HG02623 (cell line): ENCODE measurements at regions not wholly inside any gene's neighbourhood (a gene's known extent, or its start where the extent isn't known, plus 50 kb on each side); places are given as distances from the start of the nearest gene placed in this dataset.

Source experiments
- ATAC-seq: cut with Tn5 transposase; IDR thresholded peaks from one replicate; pipeline ENCODE4 v1.9.1; 2021; ENCODE audit warnings: moderate library complexity; ENCODE audit not compliant: unreplicated experiment

DNA sequence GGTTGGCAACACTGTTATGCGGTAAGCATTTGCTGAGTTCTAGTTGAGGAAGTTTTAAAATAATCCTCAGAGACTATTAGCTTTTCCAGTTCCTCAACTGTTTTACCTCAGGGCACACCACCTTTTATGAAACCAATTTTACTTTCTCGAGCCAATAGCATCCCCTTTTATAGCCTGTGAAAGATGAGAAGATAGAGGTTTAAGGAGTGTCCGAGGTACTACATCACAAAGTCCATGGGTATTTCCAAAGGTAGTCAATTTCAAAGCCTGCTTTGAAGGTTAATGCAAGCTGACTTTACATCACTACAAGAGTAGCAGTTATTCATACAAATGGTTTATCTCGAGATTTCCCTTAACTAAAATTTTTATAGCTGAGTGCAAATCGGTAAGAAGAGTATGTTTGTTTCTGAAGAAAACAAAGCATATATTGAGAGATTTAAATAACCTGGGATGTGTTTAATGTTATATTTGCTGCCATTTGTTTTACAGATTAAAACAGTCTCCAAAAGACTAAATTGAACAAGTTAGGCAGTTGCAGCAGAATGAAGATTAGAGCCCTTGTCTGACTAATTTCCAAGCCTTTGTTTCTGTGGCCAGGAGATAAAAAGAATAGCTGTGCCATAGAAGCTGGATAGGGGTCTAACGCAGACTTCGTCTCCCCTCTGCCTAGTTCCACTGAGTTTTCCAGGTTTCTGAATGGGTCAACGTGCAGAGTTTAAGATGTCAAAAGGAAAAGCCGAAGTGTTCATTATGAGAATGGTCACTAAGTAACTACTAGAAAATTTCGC is 74.7 kb upstream of the TRPC4 start:
- no peak for ATAC-seq

GRCh38 chr13:37942929-37943328 is 73.4 kb upstream of the TRPC4 start:
- no peak for ATAC-seq

DNA sequence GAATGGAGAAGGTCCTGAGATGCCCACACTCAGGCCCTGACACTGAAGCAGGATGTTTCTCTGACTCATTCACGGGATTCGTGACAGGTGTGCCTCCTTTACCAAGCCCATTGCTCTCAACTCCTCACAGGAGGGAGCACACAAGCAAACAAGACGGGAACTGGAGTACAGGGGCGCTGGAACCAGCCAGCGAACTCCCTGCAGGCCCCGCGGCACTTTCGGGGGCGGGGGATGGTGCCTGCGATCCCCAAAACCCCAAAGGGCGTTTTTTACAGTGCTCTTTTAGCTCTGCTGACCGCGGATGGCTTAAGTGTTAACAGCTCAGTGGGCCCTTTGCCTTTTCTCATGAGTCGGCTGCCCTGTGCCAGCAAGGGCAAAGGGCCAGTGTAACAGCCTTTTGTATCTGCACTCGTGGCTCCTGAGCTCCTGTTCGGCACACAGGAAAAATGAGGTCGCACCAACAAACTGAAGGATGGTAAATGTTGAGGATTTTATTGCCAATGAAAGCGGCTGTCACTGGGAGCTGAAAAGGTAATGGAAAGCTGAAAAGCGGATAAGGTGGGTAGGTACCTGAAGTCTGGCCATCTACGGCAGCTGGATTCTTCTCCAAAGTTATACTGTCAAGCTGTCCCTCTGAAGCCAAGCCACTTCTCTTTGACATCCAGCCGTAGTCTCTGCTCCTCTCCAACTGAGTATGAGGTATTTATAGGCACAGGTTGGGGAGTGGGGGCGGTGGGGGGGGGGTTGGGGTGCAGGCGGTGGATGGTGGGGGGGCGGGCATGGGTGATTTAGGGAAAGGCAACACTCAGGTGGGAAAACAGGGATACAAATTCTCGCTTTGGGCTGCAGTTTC is 65.0 kb upstream of the TRPC4 start:
- no peak for ATAC-seq

DNA sequence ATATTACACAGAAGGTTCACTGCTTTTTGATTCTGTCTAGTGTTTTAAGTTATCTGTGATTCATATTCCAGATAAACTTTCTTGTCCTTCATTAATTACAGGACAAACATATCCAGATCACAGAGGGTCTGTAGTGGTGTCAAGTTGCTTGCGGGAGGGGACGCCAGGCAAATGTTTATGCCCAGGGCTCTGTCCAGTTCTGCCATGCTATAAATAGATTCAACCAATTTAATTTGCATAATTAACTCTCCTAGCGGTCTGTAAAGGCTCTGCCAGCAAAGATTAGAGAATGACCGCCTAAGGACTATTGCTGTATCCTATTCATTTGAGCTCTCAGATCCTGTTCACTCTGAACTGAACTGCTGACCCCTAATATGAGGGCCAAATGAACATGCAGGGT is 59.7 kb upstream of the TRPC4 start:
- no peak for ATAC-seq

DNA sequence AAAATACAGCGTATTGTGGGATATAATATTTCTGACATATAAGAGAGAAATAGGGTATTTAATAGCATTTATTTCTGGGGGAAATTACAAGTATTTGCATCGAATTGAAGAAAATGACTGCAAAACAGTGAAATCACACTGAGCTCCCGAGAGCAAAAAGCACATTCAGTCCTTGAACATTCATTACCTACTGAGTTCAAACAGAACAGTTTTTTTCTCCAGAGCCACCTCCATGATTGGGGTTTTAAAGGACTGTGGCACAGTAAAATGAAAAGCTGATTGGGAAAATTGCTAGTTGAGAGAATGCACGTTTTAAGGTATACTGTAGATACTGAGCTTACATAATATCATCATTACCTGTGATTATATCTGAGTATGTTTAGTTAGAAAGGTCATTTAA is 58.0 kb upstream of the TRPC4 start:
- ATAC-seq = no peak

GRCh38 chr13:37925878-37926473 is 56.4 kb upstream of the TRPC4 start:
- no peak for ATAC-seq

DNA sequence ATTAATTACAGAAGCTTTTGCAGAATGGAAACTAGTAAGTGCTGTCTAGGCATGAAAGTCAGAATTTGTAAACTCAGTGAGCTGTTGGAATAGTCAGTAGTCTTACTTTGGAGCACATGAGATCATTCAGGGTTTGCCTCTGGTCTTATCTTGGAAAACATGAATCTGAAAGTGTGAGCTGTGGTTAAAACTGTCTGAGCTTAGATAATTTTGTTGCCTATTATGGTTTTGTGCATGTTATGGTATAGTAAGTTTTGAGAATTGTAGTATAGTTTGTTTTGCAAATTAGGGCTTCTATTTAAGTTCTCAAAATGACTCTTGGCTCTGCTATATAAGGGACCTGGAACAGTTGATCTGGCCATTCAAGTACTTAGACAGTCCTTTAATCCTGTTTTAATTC is 53.7 kb upstream of the TRPC4 start:
- no peak for ATAC-seq

- ATAC-seq = no peak
These were observed 49.8 kb upstream of the TRPC4 start for GRCh38 chr13:37919329-37919880.
